ENCODE measurements at regions not wholly inside any gene's neighbourhood (a gene's known extent, or its start where the extent isn't known, plus 50 kb on each side); places are given as distances from the start of the nearest gene placed in this dataset.

DNA sequence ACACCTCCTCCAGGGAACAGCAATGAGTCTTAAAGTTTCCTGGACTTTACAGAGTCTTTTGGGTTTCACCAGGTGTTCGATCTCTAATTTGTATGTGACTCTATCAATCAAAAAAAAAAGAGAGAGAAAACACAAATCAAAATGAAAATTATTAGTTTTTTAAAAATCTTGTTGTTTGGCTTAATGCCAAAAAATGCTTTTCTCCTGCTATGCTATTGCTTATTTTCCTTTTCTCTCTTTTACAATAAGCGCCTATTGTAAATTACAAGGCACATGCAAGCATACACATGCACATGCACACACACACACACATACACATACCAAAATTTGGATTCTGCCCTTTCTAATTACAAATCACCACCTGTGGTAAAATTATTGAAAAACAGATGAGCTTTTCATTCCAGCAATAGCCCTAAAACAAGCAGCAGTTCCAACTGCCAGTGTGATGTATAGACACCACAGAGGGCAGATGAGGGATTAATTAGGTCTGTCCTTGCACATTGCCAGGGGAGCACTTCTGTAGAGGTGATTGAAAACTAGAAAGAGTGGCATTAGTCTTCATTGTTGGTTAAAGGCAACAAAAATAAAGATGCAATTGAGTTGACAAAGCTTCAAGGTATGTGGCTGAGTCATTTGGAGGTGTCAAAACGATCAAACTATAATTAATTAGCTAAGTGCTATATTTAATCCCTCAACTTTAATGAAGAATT is 631.7 kb downstream of the TFAP2B start:
- no peaks in the 10 kb centered on the region for H3F3A ChIP-seq (ENCODE audit: insufficient read depth, low read length, poor library complexity, severe bottlenecking)
- H3K9me2 ChIP-seq (ENCODE audit: insufficient read depth, low read length) = no peaks in the 10 kb centered on the region
- no peak overlapping the region for H3K27ac ChIP-seq (ENCODE audit: low read length)
- H2AFZ ChIP-seq (ENCODE audit: low read depth, low read length) = no peak overlapping the region
- H3K36me3 ChIP-seq (ENCODE audit: insufficient read depth, low read length) = no peaks in the 10 kb centered on the region
- peaks cover 49% of the 10 kb centered on the region for H3K27me3 ChIP-seq (ENCODE audit: insufficient read depth, low read depth, low read length)
- no peaks in the 10 kb centered on the region for H3K79me2 ChIP-seq (replicated peaks; ENCODE audit: insufficient read depth, low read length)
- H4K20me1 ChIP-seq (ENCODE audit: insufficient read depth) = no peaks in the 10 kb centered on the region
- no peak overlapping the region for H3K4me3 ChIP-seq (ENCODE audit: low read length)
- H3K9ac ChIP-seq (ENCODE audit: low read length) = no peak overlapping the region
- TF ChIP-seq CTCF (IDR thresholded peaks at IDR 0.05; ENCODE audit: poor library complexity, severe bottlenecking) (no peak), RAD21 (conservative IDR thresholded peaks at IDR 0.05) (no peak), REST (IDR thresholded peaks at IDR 0.05; ENCODE audit: borderline replicate concordance) (no peak), MXI1 (conservative IDR thresholded peaks at IDR 0.05; ENCODE audit: poor library complexity, severe bottlenecking) (no peak), TAF1 (IDR thresholded peaks at IDR 0.05; ENCODE audit: low read depth) (no peak), POLR2AphosphoS5 (IDR thresholded peaks at IDR 0.05) (no peak)
- H3K4me2 ChIP-seq (ENCODE audit: low read length) = no peak overlapping the region
- no peaks in the 10 kb centered on the region for H3K9me3 ChIP-seq (ENCODE audit: low read length)

GRCh38 chr6:51450958-51451357 is 632.3 kb downstream of the TFAP2B start:
- H3K9me3 ChIP-seq (ENCODE audit: low read length) = no peaks in the 10 kb centered on the region
- no peak overlapping the region for H3K4me2 ChIP-seq (ENCODE audit: low read length)
- H3K36me3 ChIP-seq (ENCODE audit: insufficient read depth, low read length) = no peaks in the 10 kb centered on the region
- no peak for TF ChIP-seq EP300 (conservative IDR thresholded peaks at IDR 0.05; ENCODE audit: poor library complexity, severe bottlenecking)
- no peak for TF ChIP-seq EZH2 (IDR thresholded peaks at IDR 0.05; ENCODE audit: borderline replicate concordance, insufficient read depth, low read length, poor library complexity, severe bottlenecking)
- no peak for TF ChIP-seq POLR2AphosphoS5 (IDR thresholded peaks at IDR 0.05)
- no peak for TF ChIP-seq RAD21 (conservative IDR thresholded peaks at IDR 0.05)
- no peak for TF ChIP-seq MXI1 (conservative IDR thresholded peaks at IDR 0.05; ENCODE audit: poor library complexity, severe bottlenecking)
- no peak for TF ChIP-seq TAF1 (IDR thresholded peaks at IDR 0.05; ENCODE audit: low read depth)
- TF ChIP-seq REST (IDR thresholded peaks at IDR 0.05; ENCODE audit: borderline replicate concordance) = no peak
- TF ChIP-seq CTCF (IDR thresholded peaks at IDR 0.05; ENCODE audit: poor library complexity, severe bottlenecking) = no peak
- TF ChIP-seq SMC3 (conservative IDR thresholded peaks at IDR 0.05; ENCODE audit: poor library complexity) = no peak
- no peak overlapping the region for H3K27ac ChIP-seq (ENCODE audit: low read length)
- H3K27me3 ChIP-seq (ENCODE audit: insufficient read depth, low read depth, low read length) = peaks cover 55% of the 10 kb centered on the region
- H3K9me2 ChIP-seq (ENCODE audit: insufficient read depth, low read length) = no peaks in the 10 kb centered on the region
- H3K9ac ChIP-seq (ENCODE audit: low read length) = no peak overlapping the region
- no peaks in the 10 kb centered on the region for H3F3A ChIP-seq (ENCODE audit: insufficient read depth, low read length, poor library complexity, severe bottlenecking)
- H2AFZ ChIP-seq (ENCODE audit: low read depth, low read length) = no peak overlapping the region
- H3K79me2 ChIP-seq (replicated peaks; ENCODE audit: insufficient read depth, low read length) = no peaks in the 10 kb centered on the region
- no peak overlapping the region for H3K4me3 ChIP-seq (ENCODE audit: low read length)
- no peaks in the 10 kb centered on the region for H4K20me1 ChIP-seq (ENCODE audit: insufficient read depth)

All from neural cell (in vitro differentiated cells).